ENCODE measurements at regions not wholly inside any gene's neighbourhood (a gene's known extent, or its start where the extent isn't known, plus 50 kb on each side); places are given as distances from the start of the nearest gene placed in this dataset.

DNA sequence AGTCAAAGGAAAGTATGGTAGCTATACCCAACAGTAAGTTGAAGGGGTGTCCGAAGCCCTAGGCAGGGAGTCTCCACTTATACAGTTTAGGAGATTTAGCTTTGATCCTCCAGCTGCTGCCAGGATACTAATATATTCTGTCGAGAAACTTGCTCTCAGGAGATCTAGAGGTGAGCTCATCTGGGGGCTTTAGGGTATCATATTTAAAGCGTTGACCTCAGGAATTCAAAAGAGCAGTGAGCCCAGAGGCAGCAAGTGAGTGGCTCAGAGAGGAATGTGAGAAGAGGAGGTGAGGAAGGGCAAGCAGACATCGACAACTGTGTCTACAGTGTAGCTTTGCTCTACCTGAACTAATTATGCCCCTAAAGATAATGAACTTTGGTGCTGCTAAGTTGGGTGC, 245.1 kb upstream of the LRTM1 start:
- DNase-seq = no peak

DNA sequence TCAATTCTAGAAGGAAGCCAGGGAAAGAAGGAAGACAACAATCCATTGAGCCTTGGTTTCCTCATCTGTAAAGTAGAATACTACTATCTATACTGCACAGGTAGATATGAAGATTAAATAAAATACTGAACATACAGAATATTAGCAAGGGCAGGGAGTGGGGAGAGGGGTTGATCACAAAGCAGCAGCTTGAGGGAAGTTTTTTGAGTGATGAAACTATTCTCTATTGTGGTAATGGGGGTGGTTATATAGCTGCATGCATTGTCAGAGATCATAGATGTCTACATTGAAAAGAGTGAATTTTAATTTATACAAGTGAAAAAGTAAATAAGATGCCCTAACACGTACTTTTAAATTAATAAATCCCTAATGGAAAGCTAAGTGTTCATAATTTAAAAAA, 242.6 kb upstream of the LRTM1 start:
- DNase-seq = no peak

GRCh38 chr3:55169608-55170072, 241.8 kb upstream of the LRTM1 start:
- DNase-seq = no peak

- DNase-seq = no peak
Observed at GRCh38 chr3:55169161-55169560, 241.3 kb upstream of the LRTM1 start.

DNA sequence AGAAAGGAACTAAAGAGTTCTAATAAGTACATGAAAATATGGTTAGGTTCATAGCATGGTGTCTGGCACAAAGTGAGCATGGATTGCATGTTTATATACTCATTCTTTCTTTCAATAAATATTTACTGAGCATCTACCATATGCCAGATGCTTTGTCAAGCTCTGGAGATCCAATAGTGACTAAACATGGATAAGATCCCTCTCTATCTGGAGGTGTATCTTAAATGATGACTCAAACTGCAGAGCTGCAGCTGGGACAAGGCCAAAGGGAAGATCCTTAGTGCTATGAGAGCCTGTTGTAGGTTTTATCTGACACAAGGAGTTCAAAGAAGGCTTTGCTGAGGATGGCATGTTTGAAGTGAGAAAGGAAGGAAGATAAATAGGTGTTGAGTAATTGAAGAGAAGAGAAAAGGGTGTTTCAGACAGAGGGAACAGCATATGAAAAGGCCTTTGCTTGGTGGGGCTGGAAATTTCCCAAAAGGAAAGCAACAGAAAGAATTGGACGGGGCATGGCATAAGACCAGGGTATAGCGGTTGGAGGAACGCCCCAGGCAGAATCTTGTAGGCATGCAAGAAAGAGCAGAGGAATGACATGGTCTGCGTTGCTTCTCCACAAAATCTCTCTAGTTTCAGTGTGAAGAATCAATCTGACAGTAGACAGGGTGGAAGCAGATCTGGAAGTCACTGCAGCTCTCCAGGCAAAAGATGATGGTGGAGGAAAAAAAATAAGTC, 239.9 kb upstream of the LRTM1 start:
- DNase-seq = no peak

GRCh38 chr3:55166576-55167555, 239.0 kb upstream of the LRTM1 start:
- no peak for DNase-seq

- DNase-seq = no peak
Observed at GRCh38 chr3:55165704-55166405, 238.0 kb upstream of the LRTM1 start.

- DNase-seq = no peak
Observed at GRCh38 chr3:55165278-55165677, 237.4 kb upstream of the LRTM1 start.

DNA sequence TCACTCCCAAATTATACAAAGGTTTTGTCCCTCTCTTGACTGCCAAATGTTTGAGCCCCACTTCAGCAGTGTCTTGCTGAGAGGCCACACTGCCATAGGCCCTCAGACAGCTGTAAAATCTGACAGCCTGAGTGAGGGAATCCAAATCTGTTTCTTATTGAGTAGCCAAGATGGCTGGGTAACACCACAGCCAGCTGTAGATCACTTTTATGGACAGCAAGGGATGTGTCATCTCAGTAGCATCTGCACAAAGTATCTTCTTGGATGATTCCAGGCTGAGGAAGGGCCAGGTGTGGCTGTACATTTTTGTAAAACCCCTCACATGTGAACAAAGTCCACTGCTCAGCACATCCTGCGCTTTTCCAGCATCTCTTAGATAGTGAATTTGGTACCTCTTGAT, 237.0 kb upstream of the LRTM1 start:
- DNase-seq = no peak

DNA sequence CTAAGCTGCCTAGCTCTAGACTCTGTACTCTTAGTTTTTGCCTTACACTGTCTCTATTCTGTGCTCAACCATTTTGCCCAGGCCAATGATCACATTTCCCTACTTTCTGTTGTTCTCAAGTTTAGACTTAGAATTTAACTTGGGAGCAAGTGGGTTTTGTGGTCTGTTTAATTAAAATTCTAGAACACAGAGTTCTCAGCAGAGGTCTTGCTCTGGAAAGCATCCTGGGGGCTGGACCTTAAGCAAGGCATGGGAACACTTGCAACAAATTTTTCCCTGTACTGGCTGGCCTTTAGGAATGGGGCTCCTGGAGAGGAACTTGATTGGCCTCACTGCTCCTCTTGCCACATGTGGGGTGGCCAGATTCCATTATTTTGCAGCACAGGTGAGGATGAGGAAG, 236.3 kb upstream of the LRTM1 start:
- DNase-seq = no peak

GRCh38 chr3:55163421-55163820, 235.6 kb upstream of the LRTM1 start:
- no peak for DNase-seq

DNA sequence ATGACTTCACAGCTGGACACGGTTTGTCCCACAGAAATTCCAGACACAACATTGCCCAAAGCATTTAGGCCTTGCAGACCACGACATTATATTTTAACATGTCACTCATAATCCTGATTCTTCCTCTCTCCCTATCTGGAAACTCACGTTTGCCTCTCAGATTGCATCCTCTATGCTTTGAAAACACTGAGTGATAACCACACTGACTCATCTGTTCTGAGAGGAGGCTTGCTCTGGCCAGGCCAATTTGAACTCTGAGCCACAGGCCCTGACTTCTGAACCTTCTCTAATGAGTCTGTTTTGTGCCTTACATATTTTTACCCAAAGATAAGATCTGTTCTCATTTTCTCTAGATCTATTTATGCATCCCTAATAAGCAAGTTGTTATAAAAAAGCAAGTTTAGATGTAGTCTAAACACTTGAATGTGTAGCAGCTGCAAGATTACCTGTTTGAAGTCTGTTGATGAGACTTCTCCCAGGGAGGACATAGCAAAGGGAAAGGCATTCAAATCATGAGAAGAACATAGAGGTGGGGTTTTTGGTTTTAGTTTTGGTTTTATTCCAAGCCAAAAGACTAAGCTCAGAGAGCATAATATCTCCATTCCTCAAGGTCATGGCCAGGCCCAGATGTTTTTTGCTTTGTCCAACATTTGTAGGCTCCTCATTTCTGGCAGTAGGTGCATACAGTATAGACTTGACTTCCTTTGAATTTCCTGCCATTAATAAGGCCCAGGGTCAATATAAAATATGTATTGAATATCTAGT, 234.4 kb upstream of the LRTM1 start:
- no peak for DNase-seq

DNA sequence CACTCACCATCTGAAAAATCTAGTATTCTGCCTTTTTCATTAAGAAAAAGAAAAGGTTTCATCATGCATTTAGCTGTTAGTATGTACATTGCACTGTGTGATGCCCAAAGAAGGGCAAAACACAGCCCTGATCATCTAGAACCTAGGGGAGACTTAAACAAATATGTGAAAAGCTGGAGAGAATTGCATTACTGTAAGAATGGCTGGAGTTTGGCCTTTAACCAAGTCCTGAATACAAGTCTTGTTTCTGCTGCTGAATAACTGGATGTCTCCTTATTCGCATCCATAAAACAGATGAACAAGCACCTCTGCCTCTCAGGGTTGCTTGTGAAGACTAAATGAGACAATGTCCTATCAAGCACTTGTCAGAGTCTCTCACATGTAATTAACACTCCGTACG, 233.4 kb upstream of the LRTM1 start:
- no peak for DNase-seq

- DNase-seq = no peak
Observed at GRCh38 chr3:55160241-55160983, 232.6 kb upstream of the LRTM1 start.

DNA sequence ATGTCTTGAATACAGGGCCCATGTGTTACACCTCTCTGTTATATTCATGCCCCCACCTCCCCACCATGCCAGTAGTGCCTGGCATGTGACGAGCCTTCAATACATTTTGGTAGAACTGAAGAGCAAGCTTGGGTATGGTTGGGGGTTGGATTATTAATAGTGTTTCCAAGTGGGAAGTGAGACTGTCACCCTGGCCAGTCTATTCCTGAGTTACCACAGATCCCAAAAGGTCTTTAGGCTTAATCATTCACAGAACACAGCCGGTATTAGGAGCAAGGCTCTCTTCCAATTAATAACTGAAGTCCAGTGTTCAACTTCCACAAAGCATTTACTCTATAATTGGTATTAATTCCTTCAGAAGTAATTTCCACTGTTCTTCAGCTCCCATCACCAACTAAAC, 231.9 kb upstream of the LRTM1 start:
- DNase-seq = no peak

GRCh38 chr3:55159016-55159415, 231.2 kb upstream of the LRTM1 start:
- no peak for DNase-seq

DNA sequence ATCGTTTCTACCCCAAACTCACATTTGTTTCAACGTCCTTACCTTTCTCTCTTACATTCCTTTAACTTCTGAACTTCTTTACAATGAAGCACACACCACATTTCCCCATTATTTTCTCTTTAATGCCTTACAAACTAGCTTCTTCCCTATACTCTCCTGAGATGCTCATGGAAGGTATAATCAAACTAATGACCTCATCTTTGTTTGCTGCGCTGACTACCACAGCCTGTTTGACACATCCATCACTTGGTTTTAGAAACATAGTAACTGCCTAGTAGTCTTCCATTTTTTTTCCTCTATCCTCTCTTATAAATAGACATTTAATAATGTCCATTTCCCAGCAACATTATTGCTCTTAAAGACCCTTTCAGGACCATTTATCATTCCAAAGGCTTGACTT, 230.5 kb upstream of the LRTM1 start:
- DNase-seq = no peak

GRCh38 chr3:55157731-55158130, 229.9 kb upstream of the LRTM1 start:
- no peak for DNase-seq

DNA sequence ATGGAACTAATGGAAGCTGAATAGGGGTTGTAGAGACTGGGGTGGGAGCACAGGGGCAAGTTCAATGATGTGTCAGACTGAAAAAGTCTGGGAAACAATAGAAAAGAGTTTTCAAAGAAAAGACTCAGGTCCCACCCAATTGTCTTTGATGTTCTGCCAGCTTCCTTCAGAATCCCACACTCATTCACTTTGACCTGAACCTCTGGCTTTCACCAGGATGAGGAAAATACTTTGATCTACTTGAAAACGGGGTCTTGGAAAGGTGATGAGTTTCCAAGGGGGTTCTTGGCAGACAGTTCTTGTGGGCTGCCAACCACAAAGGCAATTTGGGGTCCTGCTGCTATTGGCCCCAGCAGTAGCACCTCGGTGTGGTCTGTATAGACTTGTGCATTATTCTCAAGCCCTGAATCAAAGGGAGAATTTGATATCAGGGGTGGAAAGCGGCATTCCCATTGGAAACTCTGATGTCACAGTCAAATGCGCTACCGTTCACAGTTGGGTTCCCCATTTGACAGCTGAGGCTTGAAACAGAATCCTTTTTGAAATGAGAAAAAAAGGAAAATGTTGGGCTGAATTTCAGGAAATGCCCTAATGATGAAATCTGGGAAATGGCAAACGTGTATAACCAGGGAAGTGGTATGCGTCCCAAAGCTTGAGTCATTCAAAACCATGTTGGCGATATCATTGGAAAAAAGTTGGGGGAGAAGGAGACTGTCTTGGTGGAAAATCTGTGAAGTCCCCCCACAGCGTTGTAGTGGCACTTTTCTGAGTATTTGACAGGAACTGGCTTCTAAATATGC, 229.2 kb upstream of the LRTM1 start:
- no peak for DNase-seq

GRCh38 chr3:55147856-55148720, 220.2 kb upstream of the LRTM1 start:
- DNase-seq = no peak

Data from CD4-positive, alpha-beta T cell treated with Interleukin-17A for 4 hours (primary cell).